GM18505 (cell line): ENCODE measurements at regions not wholly inside any gene's neighbourhood (a gene's known extent, or its start where the extent isn't known, plus 50 kb on each side); places are given as distances from the start of the nearest gene placed in this dataset.
"Not testable (repeated sequence)": the region's sequence is repeated elsewhere in the genome, so short reads cannot be mapped to it uniquely, and the experiment has no call there.

ENCODE experiments used
- ATAC-seq: cut with Tn5 transposase; IDR thresholded peaks from one replicate; pipeline ENCODE4 v1.9.1; 2021; ENCODE audit not compliant: unreplicated experiment
- POLR2A ChIP-seq: IDR thresholded peaks from 4 replicates; pipeline ENCODE4 v1.6.1; 2011; ENCODE audit warnings: borderline replicate concordance; ENCODE audit not compliant: insufficient read depth, insufficient read length; ENCODE audit errors: extremely low read depth

GRCh38 chr3:166453478-166453877, 616.3 kb upstream of the BCHE start:
- ATAC-seq = no peak
- TF ChIP-seq POLR2A = no peak

DNA sequence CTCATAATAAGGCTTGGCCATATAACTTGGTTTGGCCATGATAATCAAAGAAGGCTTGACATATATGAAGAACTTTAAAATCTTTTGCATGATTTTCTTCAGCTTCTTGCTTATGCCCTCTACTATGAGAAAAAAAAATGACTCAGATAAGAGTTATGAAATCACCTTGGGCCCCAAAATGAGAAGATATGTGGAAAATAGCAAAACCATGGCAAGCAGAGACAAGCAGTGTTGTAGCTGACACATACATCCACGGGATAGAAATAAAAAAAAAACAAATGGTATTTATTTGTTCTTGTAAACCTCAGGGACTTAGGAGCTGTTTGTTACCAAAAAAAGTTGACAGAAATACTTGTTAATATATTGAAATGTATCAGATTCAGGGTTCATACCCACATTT, 614.8 kb upstream of the BCHE start:
- ATAC-seq = no peak
- no peak for TF ChIP-seq POLR2A

GRCh38 chr3:166447513-166447912, 610.3 kb upstream of the BCHE start:
- no peak for TF ChIP-seq POLR2A
- ATAC-seq = no peak

DNA sequence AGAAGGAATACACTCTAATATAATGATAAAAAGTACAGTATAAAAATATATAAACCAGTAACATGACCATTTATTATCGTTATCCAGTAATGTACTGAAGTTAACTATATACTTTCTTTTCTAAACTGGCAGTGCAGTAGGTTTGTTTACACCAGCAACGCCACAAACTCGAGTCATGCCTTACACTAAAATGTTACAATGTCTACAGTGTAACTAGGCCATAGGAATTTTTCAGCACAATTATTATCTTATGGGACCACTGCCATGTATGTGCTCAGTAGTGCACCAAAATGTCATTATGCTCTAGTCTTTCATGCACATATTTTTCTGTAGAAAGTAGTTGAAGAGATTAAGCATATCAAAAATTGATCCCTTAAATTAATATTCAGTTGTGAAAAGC, 609.8 kb upstream of the BCHE start:
- no peak for ATAC-seq
- no peak for TF ChIP-seq POLR2A

DNA sequence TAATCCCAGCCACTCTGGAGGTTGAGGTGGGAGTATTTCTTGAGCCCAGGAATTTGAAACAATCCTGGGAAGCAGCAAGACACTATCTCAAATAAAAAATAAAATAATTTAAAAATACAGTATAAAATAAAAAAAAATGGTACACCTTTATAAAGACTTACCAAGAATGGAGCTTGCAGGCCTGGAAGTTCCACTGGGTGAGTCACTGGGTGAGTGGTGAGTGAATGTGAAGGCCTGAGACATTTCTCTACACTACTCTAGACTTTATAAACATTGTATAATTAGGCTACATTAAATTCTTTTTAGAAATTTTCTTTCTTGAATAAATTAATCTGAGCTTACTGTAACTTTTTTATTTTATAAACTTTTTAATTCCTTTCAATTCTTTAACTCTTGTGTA, 609.1 kb upstream of the BCHE start:
- ATAC-seq = no peak
- no peak for TF ChIP-seq POLR2A

GRCh38 chr3:166445865-166446264, 608.6 kb upstream of the BCHE start:
- ATAC-seq = no peak

GRCh38 chr3:166444756-166445155, 607.5 kb upstream of the BCHE start:
- ATAC-seq = no peak
- TF ChIP-seq POLR2A = no peak

More at GRCh38 chr3:166445865-166446264, 608.6 kb upstream of the BCHE start:
- no peak for TF ChIP-seq POLR2A

DNA sequence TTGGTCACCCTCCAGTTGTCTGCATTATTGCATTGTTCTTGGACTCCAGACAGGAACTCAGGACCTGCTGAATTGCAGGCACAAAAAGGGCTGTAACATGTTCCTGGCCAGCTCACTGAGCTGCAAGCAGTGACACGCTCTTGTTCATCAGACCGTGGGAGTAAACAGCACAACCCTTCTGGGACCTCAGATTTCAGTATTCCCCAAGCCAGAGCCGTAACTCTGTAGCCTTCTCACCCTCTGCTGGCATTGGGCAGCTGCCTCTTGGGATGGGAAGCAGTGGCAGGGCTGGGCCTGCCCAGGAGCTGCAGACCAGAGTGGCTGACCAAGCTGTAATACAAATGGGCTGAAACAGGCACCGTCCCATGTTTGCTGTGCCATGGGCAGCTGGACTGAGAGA, 607.1 kb upstream of the BCHE start:
- TF ChIP-seq POLR2A = no peak
- ATAC-seq = no peak

- no peak for TF ChIP-seq POLR2A
- ATAC-seq = no peak
These were observed 598.3 kb upstream of the BCHE start for GRCh38 chr3:166435469-166436057.

DNA sequence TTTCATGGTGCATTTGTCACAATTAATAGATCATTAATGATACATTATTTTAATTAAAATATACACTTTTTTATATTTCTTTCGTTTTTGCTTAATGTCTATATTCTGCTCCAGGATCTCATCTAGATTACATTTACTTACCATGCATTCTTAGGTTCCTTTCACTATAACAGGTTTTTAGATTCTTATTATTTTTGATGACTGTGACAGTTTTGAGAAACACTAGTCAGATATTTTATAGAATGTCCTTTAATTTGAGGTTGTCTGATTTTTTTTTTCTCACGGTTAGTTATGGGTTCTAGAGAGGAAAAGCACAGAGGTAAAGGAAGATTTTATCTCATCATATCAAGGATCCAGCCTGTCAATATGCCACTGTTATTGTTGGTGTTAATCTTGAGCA, 595.8 kb upstream of the BCHE start:
- no peak for ATAC-seq
- no peak for TF ChIP-seq POLR2A

GRCh38 chr3:166425900-166426611, 588.8 kb upstream of the BCHE start:
- no peak for TF ChIP-seq POLR2A
- no peak for ATAC-seq

DNA sequence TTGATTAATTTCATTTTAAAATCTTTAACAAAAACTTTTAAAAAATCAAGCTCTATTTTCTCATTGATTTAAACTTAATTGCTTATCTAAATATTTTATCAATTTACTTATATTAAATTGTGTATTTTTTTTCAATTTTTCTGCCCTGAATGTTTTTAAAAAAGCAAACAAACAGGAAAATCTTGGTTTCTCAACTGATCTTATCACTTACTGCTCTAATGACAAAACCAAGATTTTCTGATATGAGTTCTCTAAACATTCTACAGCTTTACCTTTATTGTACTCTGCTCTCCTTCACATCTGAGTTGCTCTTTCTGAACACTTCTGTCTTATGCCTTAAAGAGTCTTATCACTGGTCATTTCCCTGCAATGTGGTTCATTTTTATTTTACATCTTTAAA, 587.8 kb upstream of the BCHE start:
- ATAC-seq = no peak
- TF ChIP-seq POLR2A = no peak

- ATAC-seq = not testable (repeated sequence)
These were observed 586.7 kb upstream of the BCHE start for GRCh38 chr3:166423824-166424513.

DNA sequence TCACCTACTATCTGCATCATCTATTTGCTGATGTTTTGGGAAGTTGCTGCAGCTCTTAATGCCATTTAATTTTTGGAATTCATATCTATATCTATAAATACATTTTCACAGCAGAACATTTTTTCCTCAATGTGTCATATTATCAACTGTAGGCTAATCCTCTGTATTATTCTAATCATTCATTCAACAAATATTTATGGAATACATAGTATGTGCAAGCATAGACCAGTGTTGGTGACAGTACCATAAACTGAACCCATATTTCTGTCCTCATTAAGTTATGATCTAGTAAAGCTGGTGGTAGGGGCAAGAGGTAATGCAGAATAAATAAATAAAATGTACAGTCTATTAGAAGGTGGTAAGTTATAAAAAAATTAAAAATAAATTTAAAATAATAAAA, 585.3 kb upstream of the BCHE start:
- TF ChIP-seq POLR2A = no peak
- no peak for ATAC-seq

- TF ChIP-seq POLR2A = no peak
- no peak for ATAC-seq
These were observed 582.8 kb upstream of the BCHE start for GRCh38 chr3:166420071-166420470.

GRCh38 chr3:166405896-166406295, 568.7 kb upstream of the BCHE start:
- no peak for TF ChIP-seq POLR2A
- ATAC-seq = no peak
